HCEC 1CT (cell line): ENCODE measurements at regions not wholly inside any gene's neighbourhood (a gene's known extent, or its start where the extent isn't known, plus 50 kb on each side); places are given as distances from the start of the nearest gene placed in this dataset.
"Not testable (repeated sequence)": the region's sequence is repeated elsewhere in the genome, so short reads cannot be mapped to it uniquely, and the experiment has no call there.

ENCODE experiments used
- DNase-seq: peaks from one replicate; pipeline ENCODE4 v3.0.0-alpha.2; 2017

- no peak for DNase-seq
Measured at GRCh38 chr5:51802551-51803184, 419.4 kb downstream of the ISL1 start.

GRCh38 chr5:51806677-51807076, 423.4 kb downstream of the ISL1 start:
- no peak for DNase-seq

GRCh38 chr5:51810592-51810991, 427.3 kb downstream of the ISL1 start:
- no peak for DNase-seq

- no peak for DNase-seq
Measured at GRCh38 chr5:51811883-51812471, 428.7 kb downstream of the ISL1 start.

GRCh38 chr5:51814817-51815216, 431.6 kb downstream of the ISL1 start:
- DNase-seq = not testable (repeated sequence)

- DNase-seq = no peak
Measured at GRCh38 chr5:51816427-51816826, 433.2 kb downstream of the ISL1 start.

- no peak for DNase-seq
Measured at GRCh38 chr5:51821697-51822096, 438.4 kb downstream of the ISL1 start.

GRCh38 chr5:51829230-51829629, 446.0 kb downstream of the ISL1 start:
- DNase-seq = no peak

- no peak for DNase-seq
Measured at GRCh38 chr5:51829691-51830090, 446.4 kb downstream of the ISL1 start.

- DNase-seq = no peak
Measured at GRCh38 chr5:51832934-51833470, 449.8 kb downstream of the ISL1 start.

- DNase-seq = no peak
Measured at GRCh38 chr5:51838459-51838858, 455.2 kb downstream of the ISL1 start.

GRCh38 chr5:51843893-51844292, 460.6 kb downstream of the ISL1 start:
- DNase-seq = no peak

GRCh38 chr5:51846015-51846414, 462.8 kb downstream of the ISL1 start:
- DNase-seq = no peak

- no peak for DNase-seq
Measured at GRCh38 chr5:51859624-51860023, 476.4 kb downstream of the ISL1 start.

GRCh38 chr5:51860532-51861018, 477.3 kb downstream of the ISL1 start:
- DNase-seq = no peak

- DNase-seq = no peak
Measured at GRCh38 chr5:51872144-51872543, 488.9 kb downstream of the ISL1 start.

- DNase-seq = no peak
Measured at GRCh38 chr5:51881901-51882300, 498.7 kb downstream of the ISL1 start.

- no peak for DNase-seq
Measured at GRCh38 chr5:51882647-51883046, 499.4 kb downstream of the ISL1 start.

GRCh38 chr5:51889703-51890102, 506.5 kb downstream of the ISL1 start:
- no peak for DNase-seq

- no peak for DNase-seq
Measured at GRCh38 chr5:51890435-51891116, 507.3 kb downstream of the ISL1 start.

GRCh38 chr5:51892680-51893079, 509.4 kb downstream of the ISL1 start:
- DNase-seq = no peak

- no peak for DNase-seq
Measured at GRCh38 chr5:51895834-51896233, 512.6 kb downstream of the ISL1 start.

- DNase-seq = no peak
Measured at GRCh38 chr5:51902512-51902911, 519.3 kb downstream of the ISL1 start.

GRCh38 chr5:51908215-51908614, 525.0 kb downstream of the ISL1 start:
- no peak for DNase-seq
